SK-N-SH (cell line): ENCODE measurements at regions not wholly inside any gene's neighbourhood (a gene's known extent, or its start where the extent isn't known, plus 50 kb on each side); places are given as distances from the start of the nearest gene placed in this dataset.

ENCODE experiments used
- CTCF ChIA-PET: fragments of 300-600, 350-600 bp; formaldehyde crosslinking; extraction: SDS; loops from one replicate; lab custom pipeline; 2021; lab: Yijun Ruan, JAX
- POLR2A ChIA-PET: fragments of 350-600 bp; sonication (Branson Sonifier 250); formaldehyde crosslinking; extraction: SDS; loops from one replicate; lab custom pipeline; 2020; ENCODE audit warnings: antibody characterized with exemption, inconsistent platforms; lab: Yijun Ruan, JAX
- DNase-seq: peaks from one replicate; pipeline ENCODE4 v3.0.0; 2012
- H2AFZ ChIP-seq: fragments of 200-600 bp; sonication (generic); 2 replicates; pipeline ENCODE4 v1.8.1; 2016; ENCODE audit warnings: antibody characterized with exemption, mild to moderate bottlenecking, low read depth
- H3F3A ChIP-seq: fragments of 200-600 bp; sonication (generic); replicated peaks from 2 replicates; pipeline ENCODE3; 2016; ENCODE audit warnings: antibody characterized with exemption, mild to moderate bottlenecking; ENCODE audit not compliant: insufficient read depth
- H3K27ac ChIP-seq, 2 experiments: fragments of 200-500 bp in 1 of 2; fragments of 200-600 bp in 1 of 2; sonication (Bioruptor generic) in 1 of 2; sonication (generic), shearing (Covaris generic) in 1 of 2; 2 replicates each; pipeline versions ENCODE4 v1.5.1 to v1.6.1; 2014 to 2016; ENCODE audit warnings: low read depth in 2 of 2, inconsistent platforms in 1 of 2, low read length in 1 of 2, mild to moderate bottlenecking in 1 of 2, mixed read lengths in 1 of 2
- H3K27me3 ChIP-seq: fragments of 200-600 bp; sonication (generic), shearing (Covaris generic); 2 replicates; pipeline ENCODE4 v1.6.1; 2016; ENCODE audit warnings: mixed run types; ENCODE audit not compliant: insufficient read depth
- H3K36me3 ChIP-seq, 2 experiments: fragments of 200-500 bp in 1 of 2; fragments of 200-600 bp in 1 of 2; sonication (Bioruptor generic) in 1 of 2; sonication (generic) in 1 of 2; replicated peaks in 1 of 2; 2 replicates each; pipeline versions ENCODE3 to v1.5.1; 2014 to 2016; ENCODE audit warnings: low read length in 1 of 2, mild to moderate bottlenecking in 1 of 2; ENCODE audit not compliant: insufficient read depth in 2 of 2, control insufficient read depth in 1 of 2
- H3K4me1 ChIP-seq, 2 experiments: fragments of 200-500 bp in 1 of 2; fragments of 200-600 bp in 1 of 2; sonication (Bioruptor generic) in 1 of 2; sonication (generic), shearing (Covaris generic) in 1 of 2; 2 replicates each; pipeline versions ENCODE4 v1.5.1 to v1.6.1; 2014 to 2016; ENCODE audit warnings: low read depth in 1 of 2, low read length in 1 of 2, mixed run types in 1 of 2; ENCODE audit not compliant: insufficient read depth in 2 of 2, control insufficient read depth in 1 of 2
- H3K4me2 ChIP-seq: fragments of 200-600 bp; sonication (generic), shearing (Covaris generic); 2 replicates; pipeline ENCODE4 v1.6.1; 2017; ENCODE audit warnings: mixed run types
- H3K4me3 ChIP-seq, 2 experiments: fragments of 200-500 bp in 1 of 2; fragments of 200-600 bp in 1 of 2; sonication (Bioruptor generic) in 1 of 2; sonication (generic), shearing (Covaris generic) in 1 of 2; 2 replicates each; pipeline versions ENCODE4 v1.5.1 to v1.8.1; 2014 to 2016; ENCODE audit warnings: low read depth in 2 of 2, inconsistent platforms in 1 of 2, low read length in 1 of 2, mild to moderate bottlenecking in 1 of 2, mixed read lengths in 1 of 2, moderate library complexity in 1 of 2
- H3K79me2 ChIP-seq: fragments of 200-600 bp; sonication (generic); 2 replicates; pipeline ENCODE4 v1.8.1; 2017; ENCODE audit warnings: mild to moderate bottlenecking; ENCODE audit not compliant: insufficient read depth
- H3K9ac ChIP-seq: fragments of 200-600 bp; sonication (generic); 2 replicates; pipeline ENCODE4 v1.6.1; 2017; ENCODE audit warnings: mixed run types
- H3K9me2 ChIP-seq: fragments of 200-600 bp; sonication (generic); 2 replicates; pipeline ENCODE4 v1.6.1; 2017; ENCODE audit warnings: mixed run types
- H3K9me3 ChIP-seq: fragments of 200-600 bp; sonication (generic); 2 replicates; pipeline ENCODE4 v1.6.1; 2017; ENCODE audit warnings: mixed run types, mild to moderate bottlenecking, moderate library complexity
- H4K20me1 ChIP-seq: fragments of 200-600 bp; sonication (generic); 2 replicates; pipeline ENCODE4 v1.6.1; 2017; ENCODE audit warnings: mild to moderate bottlenecking, mixed run types; ENCODE audit not compliant: insufficient read depth
- CHD2 ChIP-seq: fragments of 150-350 bp; IDR thresholded peaks from 2 replicates; pipeline ENCODE4 v1.6.1; 2018; ENCODE audit warnings: low read length; ENCODE audit not compliant: partially characterized antibody
- CTCF ChIP-seq: fragments of 200-600 bp; sonication (generic); IDR thresholded peaks from 2 replicates; pipeline ENCODE4 v1.6.1; 2017; ENCODE audit warnings: antibody characterized with exemption, mild to moderate bottlenecking, moderate library complexity
- EP300 ChIP-seq, 2 experiments: IDR thresholded peaks; 2 replicates each; pipeline versions ENCODE4 v1.4.0 to v1.6.1; 2012; ENCODE audit warnings: borderline replicate concordance in 1 of 2, low read depth in 1 of 2, low read length in 1 of 2
- EZH2phosphoT487 ChIP-seq: fragments of 200-600 bp; sonication (generic); IDR thresholded peaks from 2 replicates; pipeline ENCODE4 v1.6.1; 2017; ENCODE audit warnings: low read depth, mixed run types, mild to moderate bottlenecking, antibody characterized with exemption, moderate library complexity, borderline replicate concordance
- FOXJ3 ChIP-seq: sonication (generic); formaldehyde crosslinking; IDR thresholded peaks from 2 replicates; pipeline ENCODE4 v1.5.1; 2020; ENCODE audit warnings: mild to moderate bottlenecking, missing genetic modification reagents
- FOXM1 ChIP-seq: IDR thresholded peaks from 2 replicates; pipeline ENCODE4 v1.4.0; 2012; ENCODE audit warnings: low read depth, mild to moderate bottlenecking
- GABPA ChIP-seq: IDR thresholded peaks from 2 replicates; pipeline ENCODE4 v1.4.0; 2012; ENCODE audit warnings: low read depth, mild to moderate bottlenecking
- JUND ChIP-seq: IDR thresholded peaks from 2 replicates; pipeline ENCODE4 v1.4.0; 2012
- MEF2A ChIP-seq: IDR thresholded peaks from 2 replicates; pipeline ENCODE4 v1.4.0; 2012; ENCODE audit warnings: low read depth, borderline replicate concordance
- NFIC ChIP-seq: IDR thresholded peaks from 2 replicates; pipeline ENCODE4 v1.4.0; 2012; ENCODE audit warnings: borderline replicate concordance
- RFX5 ChIP-seq: IDR thresholded peaks from 2 replicates; pipeline ENCODE4 v1.6.1; 2012; ENCODE audit warnings: mild to moderate bottlenecking, improper control_type of control experiment, low read length
- SMC3 ChIP-seq: IDR thresholded peaks from 2 replicates; pipeline ENCODE4 v1.6.1; 2012; ENCODE audit warnings: low read depth, low read length, improper control_type of control experiment
- TAF1 ChIP-seq: IDR thresholded peaks from 2 replicates; pipeline ENCODE4 v1.6.1; 2012; ENCODE audit warnings: low read depth, mild to moderate bottlenecking, low read length, moderate library complexity, borderline replicate concordance
- TCF12 ChIP-seq: IDR thresholded peaks from 2 replicates; pipeline ENCODE4 v1.4.0; 2012
- WGBS: methylation state at CpG from one replicate; pipeline ENCODE4 v1.1.6; 2017; ENCODE audit warnings: low lambda C conversion rate; 5-methylcytosine and 5-hydroxymethylcytosine counted together
- TF ChIP-seq, protein P1 (sequence below): IDR thresholded peaks from 2 replicates; pipeline ENCODE4 v1.6.1; 2012; ENCODE audit warnings: mild to moderate bottlenecking, low read depth, low read length, moderate library complexity

DNA sequence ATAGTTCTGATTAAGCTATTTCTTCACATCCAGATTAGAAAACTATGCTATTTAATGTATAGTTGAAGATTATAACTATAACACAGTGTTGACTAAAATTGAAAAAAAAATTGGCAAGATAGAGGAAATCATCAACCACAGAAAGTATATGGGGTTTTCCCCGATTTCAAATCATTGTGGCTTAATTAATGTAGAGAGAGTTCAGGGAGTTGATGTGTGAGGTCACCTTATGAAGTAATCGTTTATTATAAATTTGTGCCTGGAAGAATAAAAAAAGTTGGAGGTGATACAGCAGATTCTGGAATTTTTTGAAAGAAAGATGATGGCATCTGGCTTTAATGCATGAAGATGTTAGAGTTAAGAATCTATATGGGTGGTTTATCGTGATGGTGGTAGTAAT is 84.3 kb downstream of the PTGS2 start:
- DNase-seq: no peak
- Histone ChIP-seq H3K4me1 (no peaks in the 10 kb centered on the region), H3K27me3 (no peaks in the 10 kb centered on the region), H3K9ac (no peak overlapping the region), H3K79me2 (no peaks in the 10 kb centered on the region), H3K4me2 (no peak overlapping the region), H2AFZ (no peak overlapping the region), H3K27ac (no peak overlapping the region), H3K36me3 (no peaks in the 10 kb centered on the region), H3K9me2 (no peaks in the 10 kb centered on the region), H4K20me1 (no peaks in the 10 kb centered on the region), H3K4me3 (no peak overlapping the region), H3F3A (no peaks in the 10 kb centered on the region), H3K9me3 (peaks cover 13% of the 10 kb centered on the region; the same call in 1 of the 2 replicates)
- ChIA-PET CTCF (interaction anchor here (1.5 kb wide), 1 partner anchor 10 kb away, joined by 3 read pairs; no protein-coding TSS in a partner anchor), POLR2A (no interaction called here)
- WGBS: 22% methylated on average over 3 of the region's 3 CpGs
- TF ChIP-seq SMC3 (no peak), NFIC (no peak), TCF12 (no peak), JUND (no peak), CTCF (no peak), FOXM1 (no peak), GABPA (no peak), TAF1 (no peak), MEF2A (no peak), EZH2phosphoT487 (no peak), CHD2 (no peak)
- TF ChIP-seq, protein P1, sequence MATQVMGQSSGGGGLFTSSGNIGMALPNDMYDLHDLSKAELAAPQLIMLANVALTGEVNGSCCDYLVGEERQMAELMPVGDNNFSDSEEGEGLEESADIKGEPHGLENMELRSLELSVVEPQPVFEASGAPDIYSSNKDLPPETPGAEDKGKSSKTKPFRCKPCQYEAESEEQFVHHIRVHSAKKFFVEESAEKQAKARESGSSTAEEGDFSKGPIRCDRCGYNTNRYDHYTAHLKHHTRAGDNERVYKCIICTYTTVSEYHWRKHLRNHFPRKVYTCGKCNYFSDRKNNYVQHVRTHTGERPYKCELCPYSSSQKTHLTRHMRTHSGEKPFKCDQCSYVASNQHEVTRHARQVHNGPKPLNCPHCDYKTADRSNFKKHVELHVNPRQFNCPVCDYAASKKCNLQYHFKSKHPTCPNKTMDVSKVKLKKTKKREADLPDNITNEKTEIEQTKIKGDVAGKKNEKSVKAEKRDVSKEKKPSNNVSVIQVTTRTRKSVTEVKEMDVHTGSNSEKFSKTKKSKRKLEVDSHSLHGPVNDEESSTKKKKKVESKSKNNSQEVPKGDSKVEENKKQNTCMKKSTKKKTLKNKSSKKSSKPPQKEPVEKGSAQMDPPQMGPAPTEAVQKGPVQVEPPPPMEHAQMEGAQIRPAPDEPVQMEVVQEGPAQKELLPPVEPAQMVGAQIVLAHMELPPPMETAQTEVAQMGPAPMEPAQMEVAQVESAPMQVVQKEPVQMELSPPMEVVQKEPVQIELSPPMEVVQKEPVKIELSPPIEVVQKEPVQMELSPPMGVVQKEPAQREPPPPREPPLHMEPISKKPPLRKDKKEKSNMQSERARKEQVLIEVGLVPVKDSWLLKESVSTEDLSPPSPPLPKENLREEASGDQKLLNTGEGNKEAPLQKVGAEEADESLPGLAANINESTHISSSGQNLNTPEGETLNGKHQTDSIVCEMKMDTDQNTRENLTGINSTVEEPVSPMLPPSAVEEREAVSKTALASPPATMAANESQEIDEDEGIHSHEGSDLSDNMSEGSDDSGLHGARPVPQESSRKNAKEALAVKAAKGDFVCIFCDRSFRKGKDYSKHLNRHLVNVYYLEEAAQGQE: no peak

- Histone ChIP-seq H3F3A (peaks cover 9% of the 10 kb centered on the region), H2AFZ (no peak overlapping the region), H3K4me2 (no peak overlapping the region), H3K36me3 (no peaks in the 10 kb centered on the region), H4K20me1 (no peaks in the 10 kb centered on the region), H3K9me2 (no peaks in the 10 kb centered on the region), H3K9ac (no peak overlapping the region), H3K4me1 (peaks cover 0 to 15% of the 10 kb centered on the region in 2 experiments; a peak in 3 of 4 replicates), H3K27me3 (no peaks in the 10 kb centered on the region), H3K4me3 (no peak overlapping the region), H3K27ac (no peak overlapping the region), H3K9me3 (no peaks in the 10 kb centered on the region), H3K79me2 (no peaks in the 10 kb centered on the region)
- 42% methylated on average over 5 of the region's 5 CpGs for WGBS
- DNase-seq: no peak
- TF ChIP-seq EP300 (IDR thresholded peaks at IDR 0.05; ENCODE audit: borderline replicate concordance in 1 of 2, low read depth in 1 of 2, low read length in 1 of 2) (no peak), CTCF (no peak), FOXJ3 (CRISPR knock-in tag) (no peak), RFX5 (no peak)
- POLR2A ChIA-PET: no interaction called here
- CTCF ChIA-PET: no interaction called here
These were observed 101.8 kb downstream of the PTGS2 start for GRCh38 chr1:186578325-186579016.
